ENCODE measurements at regions not wholly inside any gene's neighbourhood (a gene's known extent, or its start where the extent isn't known, plus 50 kb on each side); places are given as distances from the start of the nearest gene placed in this dataset.

DNA sequence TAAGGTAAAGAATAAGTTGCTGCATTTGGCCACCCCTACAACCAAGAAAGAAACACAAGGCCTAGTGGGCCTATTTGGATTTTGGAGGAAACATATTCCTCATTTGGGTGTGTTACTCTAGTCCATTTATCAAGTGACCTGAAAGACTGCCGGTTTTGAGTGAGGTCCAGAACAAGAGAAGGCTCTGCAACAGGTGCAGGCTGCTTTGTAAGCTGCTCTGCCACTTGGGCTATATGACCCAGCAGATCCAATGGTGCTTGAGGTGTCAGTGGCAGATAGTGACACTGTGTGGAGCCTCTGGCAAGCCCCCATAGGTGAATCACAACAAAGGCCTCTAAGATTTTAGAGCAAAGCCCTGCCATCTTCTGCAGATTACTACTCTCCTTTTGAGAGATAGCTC is 491.3 kb downstream of the TAFA4 start:
- TF ChIP-seq, protein P1, sequence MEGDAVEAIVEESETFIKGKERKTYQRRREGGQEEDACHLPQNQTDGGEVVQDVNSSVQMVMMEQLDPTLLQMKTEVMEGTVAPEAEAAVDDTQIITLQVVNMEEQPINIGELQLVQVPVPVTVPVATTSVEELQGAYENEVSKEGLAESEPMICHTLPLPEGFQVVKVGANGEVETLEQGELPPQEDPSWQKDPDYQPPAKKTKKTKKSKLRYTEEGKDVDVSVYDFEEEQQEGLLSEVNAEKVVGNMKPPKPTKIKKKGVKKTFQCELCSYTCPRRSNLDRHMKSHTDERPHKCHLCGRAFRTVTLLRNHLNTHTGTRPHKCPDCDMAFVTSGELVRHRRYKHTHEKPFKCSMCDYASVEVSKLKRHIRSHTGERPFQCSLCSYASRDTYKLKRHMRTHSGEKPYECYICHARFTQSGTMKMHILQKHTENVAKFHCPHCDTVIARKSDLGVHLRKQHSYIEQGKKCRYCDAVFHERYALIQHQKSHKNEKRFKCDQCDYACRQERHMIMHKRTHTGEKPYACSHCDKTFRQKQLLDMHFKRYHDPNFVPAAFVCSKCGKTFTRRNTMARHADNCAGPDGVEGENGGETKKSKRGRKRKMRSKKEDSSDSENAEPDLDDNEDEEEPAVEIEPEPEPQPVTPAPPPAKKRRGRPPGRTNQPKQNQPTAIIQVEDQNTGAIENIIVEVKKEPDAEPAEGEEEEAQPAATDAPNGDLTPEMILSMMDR (IDR thresholded peaks at IDR 0.05): no peak
- no peak for TF ChIP-seq POLR2A (IDR thresholded peaks at IDR 0.05)
- no peak for TF ChIP-seq POLR2AphosphoS5 (IDR thresholded peaks at IDR 0.05; ENCODE audit: insufficient read depth in 1 of 2, low read depth in 1 of 2)

All from vagina (tissue), 2 donors.